Lower leg skin (tissue), 3 donors: ENCODE measurements at regions not wholly inside any gene's neighbourhood (a gene's known extent, or its start where the extent isn't known, plus 50 kb on each side); places are given as distances from the start of the nearest gene placed in this dataset.

Experiments
- POLR2A ChIP-seq, 2 donors: fragments of 450-650 bp; IDR thresholded peaks; one replicate each; pipeline ENCODE4 v1.6.1; 2016 to 2017; ENCODE audit warnings: antibody characterized with exemption in 2 of 2, mild to moderate bottlenecking in 1 of 2, moderate library complexity in 1 of 2
- TF ChIP-seq, protein P1 (sequence below), 3 donors: fragments of 450-650 bp; IDR thresholded peaks; one replicate each; pipeline ENCODE4 v1.5.1; 2016; ENCODE audit warnings: antibody characterized with exemption in 3 of 3, mild to moderate bottlenecking in 3 of 3, moderate library complexity in 2 of 3

DNA sequence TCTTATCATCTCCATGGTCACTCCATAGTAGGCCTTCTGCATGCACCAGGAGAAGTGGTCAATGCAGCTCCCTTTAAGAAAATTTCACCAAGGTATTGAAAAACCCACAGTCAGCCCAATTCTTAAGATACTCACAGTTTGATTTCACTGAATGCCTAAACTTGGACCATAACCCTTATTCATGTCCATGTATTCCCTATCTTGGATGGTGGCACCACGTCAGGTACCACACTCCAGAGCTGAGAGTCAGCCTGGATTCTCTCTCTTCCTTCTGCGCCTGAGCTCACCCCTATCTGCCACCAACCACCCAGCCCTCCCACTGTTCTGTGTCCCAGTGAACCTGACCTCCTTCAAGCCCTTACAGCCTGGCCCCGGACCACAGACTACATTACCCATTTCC, 183.2 kb upstream of the NR2F2 start:
- TF ChIP-seq, protein P1, sequence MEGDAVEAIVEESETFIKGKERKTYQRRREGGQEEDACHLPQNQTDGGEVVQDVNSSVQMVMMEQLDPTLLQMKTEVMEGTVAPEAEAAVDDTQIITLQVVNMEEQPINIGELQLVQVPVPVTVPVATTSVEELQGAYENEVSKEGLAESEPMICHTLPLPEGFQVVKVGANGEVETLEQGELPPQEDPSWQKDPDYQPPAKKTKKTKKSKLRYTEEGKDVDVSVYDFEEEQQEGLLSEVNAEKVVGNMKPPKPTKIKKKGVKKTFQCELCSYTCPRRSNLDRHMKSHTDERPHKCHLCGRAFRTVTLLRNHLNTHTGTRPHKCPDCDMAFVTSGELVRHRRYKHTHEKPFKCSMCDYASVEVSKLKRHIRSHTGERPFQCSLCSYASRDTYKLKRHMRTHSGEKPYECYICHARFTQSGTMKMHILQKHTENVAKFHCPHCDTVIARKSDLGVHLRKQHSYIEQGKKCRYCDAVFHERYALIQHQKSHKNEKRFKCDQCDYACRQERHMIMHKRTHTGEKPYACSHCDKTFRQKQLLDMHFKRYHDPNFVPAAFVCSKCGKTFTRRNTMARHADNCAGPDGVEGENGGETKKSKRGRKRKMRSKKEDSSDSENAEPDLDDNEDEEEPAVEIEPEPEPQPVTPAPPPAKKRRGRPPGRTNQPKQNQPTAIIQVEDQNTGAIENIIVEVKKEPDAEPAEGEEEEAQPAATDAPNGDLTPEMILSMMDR (IDR thresholded peaks at IDR 0.05): no peak
- no peak for TF ChIP-seq POLR2A (IDR thresholded peaks at IDR 0.05)
